HCT116 (cell line): ENCODE measurements at regions not wholly inside any gene's neighbourhood (a gene's known extent, or its start where the extent isn't known, plus 50 kb on each side); places are given as distances from the start of the nearest gene placed in this dataset.

ENCODE experiments used
- ATAC-seq: fragments of 200-7000 bp; cut with Tn5 transposase; 2 replicates; pipeline ENCODE4 v1.9.1; 2020; ENCODE audit warnings: mild to moderate bottlenecking, moderate library complexity
- BruUV-seq: library from RNA; stranded (reverse); fragments of 400-500 nt; replicated peaks from 2 replicates; lab custom pipeline; 2021; lab: Mats Ljungman, UMichigan
- CTCF ChIA-PET: fragments of 300-600 bp; sonication (Branson Sonifier 250); formaldehyde crosslinking; loops from one replicate; lab custom pipeline; 2021; ENCODE audit warnings: antibody characterized with exemption; lab: Charles Lee
- POLR2A ChIA-PET: fragments of 300-600, 350-600 bp; sonication (Branson Sonifier 250); formaldehyde crosslinking; loops from one replicate; lab custom pipeline; 2021; ENCODE audit warnings: antibody characterized with exemption; lab: Charles Lee
- RAD21 ChIA-PET, 2 experiments: fragments of 300-600 bp; sonication (Branson Sonifier 250); formaldehyde crosslinking; loops; one replicate each; lab custom pipeline; 2023; ENCODE audit warnings: low total read pairs in 2 of 2; ENCODE audit not compliant: uncharacterized antibody in 2 of 2, unreplicated experiment in 2 of 2, low non-redundant PET in 1 of 2; lab: Charles Lee
- DNase-seq: peaks from one replicate; pipeline ENCODE4 v3.0.0-alpha.2; 2010; ENCODE audit warnings: low read depth, low spot score
- H2AFZ ChIP-seq: fragments of 200-600 bp; shearing (Covaris generic), sonication (generic); 2 replicates; pipeline ENCODE4 v1.6.1; 2017; ENCODE audit warnings: low read depth, mixed run types, mixed read lengths, antibody characterized with exemption, low read length; ENCODE audit not compliant: poor library complexity, severe bottlenecking
- H3K27ac ChIP-seq: 2 replicates; pipeline ENCODE4 v1.5.1; 2012; ENCODE audit warnings: low read depth, low read length
- H3K27me3 ChIP-seq: fragments of 200-600 bp; sonication (generic); 2 replicates; pipeline ENCODE4 v1.6.1; 2016; ENCODE audit warnings: mixed run types, low read length, mixed read lengths; ENCODE audit not compliant: insufficient read depth
- H3K36me3 ChIP-seq, 2 experiments: fragments of 200-500 bp in 1 of 2; fragments of 200-600 bp in 1 of 2; sonication (Bioruptor generic) in 1 of 2; sonication (generic) in 1 of 2; 2 replicates each; pipeline versions ENCODE4 v1.5.1 to v1.6.1; 2014 to 2016; ENCODE audit warnings: low read length in 2 of 2, inconsistent platforms in 1 of 2, mixed read lengths in 1 of 2, mixed run types in 1 of 2; ENCODE audit not compliant: insufficient read depth in 2 of 2, control insufficient read depth in 1 of 2
- H3K4me1 ChIP-seq, 2 experiments: fragments of 200-600 bp in 1 of 2; sonication (generic) in 1 of 2; 2 replicates each; pipeline versions ENCODE4 v1.5.1 to v1.6.1; 2012 to 2017; ENCODE audit warnings: low read length in 2 of 2, inconsistent platforms in 1 of 2, mild to moderate bottlenecking in 1 of 2, mixed read lengths in 1 of 2, mixed run types in 1 of 2, moderate library complexity in 1 of 2; ENCODE audit not compliant: insufficient read depth in 2 of 2, control insufficient read depth in 1 of 2
- H3K4me2 ChIP-seq: fragments of 200-600 bp; sonication (generic); 2 replicates; pipeline ENCODE4 v1.6.1; 2017; ENCODE audit warnings: mixed run types, low read length, mixed read lengths
- H3K4me3 ChIP-seq, 2 experiments: fragments of 200-600 bp in 1 of 2; sonication (generic) in 1 of 2; replicated peaks in 1 of 2; 2 replicates each; pipeline ENCODE4 v1.5.1; 2011 to 2016; ENCODE audit warnings: low read length in 2 of 2, control low read depth in 1 of 2, low read depth in 1 of 2, mild to moderate bottlenecking in 1 of 2, mixed read lengths in 1 of 2, mixed run types in 1 of 2
- H3K79me2 ChIP-seq: fragments of 200-600 bp; sonication (generic); 2 replicates; pipeline ENCODE4 v1.6.1; 2017; ENCODE audit warnings: mild to moderate bottlenecking, mixed run types, low read length, moderate library complexity, mixed read lengths; ENCODE audit not compliant: insufficient read depth
- H3K9ac ChIP-seq: fragments of 200-600 bp; sonication (generic); 2 replicates; pipeline ENCODE4 v1.6.1; 2016; ENCODE audit warnings: low read length, mixed read lengths
- H3K9me2 ChIP-seq: fragments of 200-600 bp; sonication (generic), shearing (Covaris generic); 2 replicates; pipeline ENCODE4 v1.6.1; 2017; ENCODE audit warnings: mixed run types, mild to moderate bottlenecking, moderate library complexity; ENCODE audit not compliant: insufficient read depth
- H3K9me3 ChIP-seq, 2 experiments: fragments of 200-500 bp in 1 of 2; fragments of 200-600 bp in 1 of 2; sonication (Bioruptor generic) in 1 of 2; sonication (generic) in 1 of 2; 2 replicates each; pipeline ENCODE4 v1.6.1; 2014 to 2017; ENCODE audit warnings: low read length in 2 of 2, mixed read lengths in 2 of 2, inconsistent platforms in 1 of 2, low read depth in 1 of 2, mild to moderate bottlenecking in 1 of 2, mixed run types in 1 of 2, moderate library complexity in 1 of 2; ENCODE audit not compliant: control insufficient read depth in 1 of 2, insufficient read depth in 1 of 2
- H4K20me1 ChIP-seq: fragments of 200-600 bp; sonication (generic), shearing (Covaris generic); 2 replicates; pipeline ENCODE4 v1.6.1; 2017; ENCODE audit warnings: mixed run types, mild to moderate bottlenecking, moderate library complexity; ENCODE audit not compliant: insufficient read depth
- CEBPB ChIP-seq: IDR thresholded peaks from 2 replicates; pipeline ENCODE4 v1.6.1; 2012; ENCODE audit warnings: low read depth
- EGR1 ChIP-seq: IDR thresholded peaks from 2 replicates; pipeline ENCODE4 v1.6.1; 2012; ENCODE audit warnings: low read depth
- ELF1 ChIP-seq: IDR thresholded peaks from 2 replicates; pipeline ENCODE4 v1.6.1; 2012; ENCODE audit warnings: low read depth, borderline replicate concordance
- EZH2 ChIP-seq: fragments of 200-600 bp; sonication (generic); IDR thresholded peaks from 2 replicates; pipeline ENCODE4 v1.6.1; 2017; ENCODE audit warnings: antibody characterized with exemption, mixed run types
- JUND ChIP-seq: IDR thresholded peaks from 2 replicates; pipeline ENCODE4 v1.6.1; 2012
- POLR2AphosphoS5 ChIP-seq: IDR thresholded peaks from 2 replicates; pipeline ENCODE4 v1.6.1; 2011; ENCODE audit warnings: mild to moderate bottlenecking, low read depth, low read length, moderate library complexity
- RAD21 ChIP-seq: IDR thresholded peaks from 2 replicates; pipeline ENCODE4 v1.6.1; 2012; ENCODE audit warnings: low read depth, mild to moderate bottlenecking
- SRF ChIP-seq: IDR thresholded peaks from 2 replicates; pipeline ENCODE4 v1.6.1; 2012; ENCODE audit warnings: low read depth
- TCF7L2 ChIP-seq: IDR thresholded peaks from 2 replicates; pipeline ENCODE4 v1.7.0; 2011; ENCODE audit warnings: borderline replicate concordance, inconsistent platforms; ENCODE audit not compliant: insufficient read depth, insufficient read length; ENCODE audit errors: extremely low read depth
- YY1 ChIP-seq: IDR thresholded peaks from 2 replicates; pipeline ENCODE4 v1.6.1; 2011; ENCODE audit warnings: low read length, low read depth, moderate library complexity, mild to moderate bottlenecking; ENCODE audit not compliant: insufficient replicate concordance; ENCODE audit errors: extremely low read depth
- ZFX ChIP-seq: fragments of 450-650 bp; IDR thresholded peaks from 2 replicates; pipeline ENCODE4 v1.6.1; 2017
- ZNF274 ChIP-seq: fragments of 200-500 bp; sonication (Bioruptor generic); IDR thresholded peaks from 2 replicates; pipeline ENCODE4 v1.6.1; 2014; ENCODE audit warnings: mild to moderate bottlenecking, low read depth, low read length, inconsistent platforms
- intact Hi-C: fragments of 100-400 bp; cut with micrococcal nuclease; formaldehyde crosslinking; loops from 2 replicates; pipeline ENCODE4 v1.10.0; 2022
- TF ChIP-seq, protein P1 (sequence below): IDR thresholded peaks from 2 replicates; pipeline ENCODE4 v1.6.1; 2011; ENCODE audit warnings: mild to moderate bottlenecking, low read length, moderate library complexity; ENCODE audit not compliant: insufficient replicate concordance; ENCODE audit errors: extremely low read depth
- TF ChIP-seq, protein P2 (sequence below): IDR thresholded peaks from 2 replicates; pipeline ENCODE4 v1.6.1; 2012
- TF ChIP-seq, protein P3 (sequence below): IDR thresholded peaks from 2 replicates; pipeline ENCODE4 v1.6.1; 2012; ENCODE audit warnings: low read depth

DNA sequence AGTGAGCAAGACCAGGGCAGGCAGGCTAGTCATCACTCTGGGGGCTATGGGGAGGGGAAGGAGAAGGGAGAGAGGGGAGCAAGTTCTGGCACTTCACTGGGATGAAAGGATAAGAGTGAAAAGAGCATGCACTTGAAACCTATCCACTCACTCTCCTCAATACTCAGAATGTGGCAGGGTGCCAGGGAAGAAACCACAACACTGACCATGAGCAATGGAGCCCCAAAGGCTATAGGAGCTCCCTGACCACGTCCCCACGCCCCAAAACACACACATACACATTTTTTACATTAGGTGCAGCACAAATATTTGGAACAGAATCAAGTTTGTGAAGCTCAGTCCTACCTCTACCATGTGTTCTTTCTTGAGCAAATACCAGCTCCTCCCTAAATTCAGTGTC lies 132.2 kb downstream of the IDS start:
- H3K27ac ChIP-seq = no peak overlapping the region
- H3K4me3 ChIP-seq = no peak overlapping the region
- ChIA-PET CTCF (no interaction called here), RAD21 (no interaction called here)
- H3K4me2 ChIP-seq = no peak overlapping the region
- no TSS peak for BruUV-seq
- no peaks in the 10 kb centered on the region for H3K36me3 ChIP-seq
- H3K27me3 ChIP-seq = no peaks in the 10 kb centered on the region
- TF ChIP-seq JUND (no peak), POLR2AphosphoS5 (no peak), RAD21 (no peak), SRF (no peak), TCF7L2 (no peak), ZNF274 (no peak), ZFX (no peak), YY1 (no peak), ELF1 (no peak), EZH2 (no peak), CEBPB (no peak), EGR1 (no peak)
- TF ChIP-seq, protein P1, sequence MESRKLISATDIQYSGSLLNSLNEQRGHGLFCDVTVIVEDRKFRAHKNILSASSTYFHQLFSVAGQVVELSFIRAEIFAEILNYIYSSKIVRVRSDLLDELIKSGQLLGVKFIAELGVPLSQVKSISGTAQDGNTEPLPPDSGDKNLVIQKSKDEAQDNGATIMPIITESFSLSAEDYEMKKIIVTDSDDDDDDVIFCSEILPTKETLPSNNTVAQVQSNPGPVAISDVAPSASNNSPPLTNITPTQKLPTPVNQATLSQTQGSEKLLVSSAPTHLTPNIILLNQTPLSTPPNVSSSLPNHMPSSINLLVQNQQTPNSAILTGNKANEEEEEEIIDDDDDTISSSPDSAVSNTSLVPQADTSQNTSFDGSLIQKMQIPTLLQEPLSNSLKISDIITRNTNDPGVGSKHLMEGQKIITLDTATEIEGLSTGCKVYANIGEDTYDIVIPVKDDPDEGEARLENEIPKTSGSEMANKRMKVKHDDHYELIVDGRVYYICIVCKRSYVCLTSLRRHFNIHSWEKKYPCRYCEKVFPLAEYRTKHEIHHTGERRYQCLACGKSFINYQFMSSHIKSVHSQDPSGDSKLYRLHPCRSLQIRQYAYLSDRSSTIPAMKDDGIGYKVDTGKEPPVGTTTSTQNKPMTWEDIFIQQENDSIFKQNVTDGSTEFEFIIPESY = no peak
- TF ChIP-seq, protein P2, sequence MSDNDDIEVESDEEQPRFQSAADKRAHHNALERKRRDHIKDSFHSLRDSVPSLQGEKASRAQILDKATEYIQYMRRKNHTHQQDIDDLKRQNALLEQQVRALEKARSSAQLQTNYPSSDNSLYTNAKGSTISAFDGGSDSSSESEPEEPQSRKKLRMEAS = no peak
- TF ChIP-seq, protein P3, sequence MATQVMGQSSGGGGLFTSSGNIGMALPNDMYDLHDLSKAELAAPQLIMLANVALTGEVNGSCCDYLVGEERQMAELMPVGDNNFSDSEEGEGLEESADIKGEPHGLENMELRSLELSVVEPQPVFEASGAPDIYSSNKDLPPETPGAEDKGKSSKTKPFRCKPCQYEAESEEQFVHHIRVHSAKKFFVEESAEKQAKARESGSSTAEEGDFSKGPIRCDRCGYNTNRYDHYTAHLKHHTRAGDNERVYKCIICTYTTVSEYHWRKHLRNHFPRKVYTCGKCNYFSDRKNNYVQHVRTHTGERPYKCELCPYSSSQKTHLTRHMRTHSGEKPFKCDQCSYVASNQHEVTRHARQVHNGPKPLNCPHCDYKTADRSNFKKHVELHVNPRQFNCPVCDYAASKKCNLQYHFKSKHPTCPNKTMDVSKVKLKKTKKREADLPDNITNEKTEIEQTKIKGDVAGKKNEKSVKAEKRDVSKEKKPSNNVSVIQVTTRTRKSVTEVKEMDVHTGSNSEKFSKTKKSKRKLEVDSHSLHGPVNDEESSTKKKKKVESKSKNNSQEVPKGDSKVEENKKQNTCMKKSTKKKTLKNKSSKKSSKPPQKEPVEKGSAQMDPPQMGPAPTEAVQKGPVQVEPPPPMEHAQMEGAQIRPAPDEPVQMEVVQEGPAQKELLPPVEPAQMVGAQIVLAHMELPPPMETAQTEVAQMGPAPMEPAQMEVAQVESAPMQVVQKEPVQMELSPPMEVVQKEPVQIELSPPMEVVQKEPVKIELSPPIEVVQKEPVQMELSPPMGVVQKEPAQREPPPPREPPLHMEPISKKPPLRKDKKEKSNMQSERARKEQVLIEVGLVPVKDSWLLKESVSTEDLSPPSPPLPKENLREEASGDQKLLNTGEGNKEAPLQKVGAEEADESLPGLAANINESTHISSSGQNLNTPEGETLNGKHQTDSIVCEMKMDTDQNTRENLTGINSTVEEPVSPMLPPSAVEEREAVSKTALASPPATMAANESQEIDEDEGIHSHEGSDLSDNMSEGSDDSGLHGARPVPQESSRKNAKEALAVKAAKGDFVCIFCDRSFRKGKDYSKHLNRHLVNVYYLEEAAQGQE = no peak
- TF ChIP-seq, all 23 proteins: peak for 0
- POLR2A ChIA-PET = no interaction called here
- no peak overlapping the region for H3K9ac ChIP-seq
- H3K79me2 ChIP-seq = no peaks in the 10 kb centered on the region
- no peak overlapping the region for H2AFZ ChIP-seq
- no peak for ATAC-seq
- DNase-seq = no peak
- no peaks in the 10 kb centered on the region for H4K20me1 ChIP-seq
- intact Hi-C loops = no loop called here
- no peaks in the 10 kb centered on the region for H3K9me2 ChIP-seq
- no peaks in the 10 kb centered on the region for H3K9me3 ChIP-seq
- no peaks in the 10 kb centered on the region for H3K4me1 ChIP-seq
